GM20431 (cell line): ENCODE measurements at regions not wholly inside any gene's neighbourhood (a gene's known extent, or its start where the extent isn't known, plus 50 kb on each side); places are given as distances from the start of the nearest gene placed in this dataset.

Experiments used
- in situ Hi-C: fragments of 300-500 bp; cut with MseI, MboI; formaldehyde crosslinking; loops from one replicate; pipeline ENCODE4 v1.15.0; 2020; ENCODE audit warnings: low sequenced_read_pairs; ENCODE audit not compliant: unreplicated experiment

GRCh38 chr13:73910733-73911132, 223.5 kb downstream of the KLF12 start:
- in situ Hi-C loops = no loop called here

GRCh38 chr13:73908809-73909208, 225.4 kb downstream of the KLF12 start:
- in situ Hi-C loops = no loop called here

- in situ Hi-C loops = no loop called here
Measured at GRCh38 chr13:73904625-73905024, 229.6 kb downstream of the KLF12 start.

GRCh38 chr13:73903561-73903960, 230.6 kb downstream of the KLF12 start:
- in situ Hi-C loops = no loop called here

- in situ Hi-C loops = no loop called here
Measured at GRCh38 chr13:73902847-73903246, 231.4 kb downstream of the KLF12 start.

- in situ Hi-C loops = no loop called here
Measured at GRCh38 chr13:73902296-73902695, 231.9 kb downstream of the KLF12 start.

GRCh38 chr13:73901324-73902068, 232.7 kb downstream of the KLF12 start:
- in situ Hi-C loops = no loop called here

GRCh38 chr13:73900591-73900990, 233.6 kb downstream of the KLF12 start:
- in situ Hi-C loops = no loop called here

- in situ Hi-C loops = no loop called here
Measured at GRCh38 chr13:73898899-73899298, 235.3 kb downstream of the KLF12 start.

GRCh38 chr13:73898276-73898675, 235.9 kb downstream of the KLF12 start:
- in situ Hi-C loops = no loop called here

- in situ Hi-C loops = no loop called here
Measured at GRCh38 chr13:73894995-73895571, 239.1 kb downstream of the KLF12 start.

GRCh38 chr13:73893833-73894232, 240.4 kb downstream of the KLF12 start:
- in situ Hi-C loops = no loop called here

- in situ Hi-C loops = no loop called here
Measured at GRCh38 chr13:73891805-73892204, 242.4 kb downstream of the KLF12 start.

- in situ Hi-C loops = no loop called here
Measured at GRCh38 chr13:73883162-73883561, 251.0 kb downstream of the KLF12 start.

- in situ Hi-C loops = no loop called here
Measured at GRCh38 chr13:73880365-73880764, 253.8 kb downstream of the KLF12 start.

- in situ Hi-C loops = no loop called here
Measured at GRCh38 chr13:73879346-73880015, 254.7 kb downstream of the KLF12 start.

GRCh38 chr13:73877399-73877798, 256.8 kb downstream of the KLF12 start:
- in situ Hi-C loops = no loop called here

- in situ Hi-C loops = no loop called here
Measured at GRCh38 chr13:73876323-73876722, 257.9 kb downstream of the KLF12 start.

GRCh38 chr13:73873940-73874830, 260.0 kb downstream of the KLF12 start:
- in situ Hi-C loops = no loop called here

- in situ Hi-C loops = no loop called here
Measured at GRCh38 chr13:73872397-73872796, 261.8 kb downstream of the KLF12 start.
